NCI-H2029 treated with DMSO at 0.1 percent for 48 hours (cell line): ENCODE measurements at regions not wholly inside any gene's neighbourhood (a gene's known extent, or its start where the extent isn't known, plus 50 kb on each side); places are given as distances from the start of the nearest gene placed in this dataset.
"Not testable (repeated sequence)": the region's sequence is repeated elsewhere in the genome, so short reads cannot be mapped to it uniquely, and the experiment has no call there.

Source experiments
- DNase-seq: peaks from one replicate; lab custom pipeline; 2025; lab: John Stamatoyannopoulos, UW

GRCh38 chr15:70576696-70577095 lies 186.7 kb downstream of the UACA start:
- DNase-seq = no peak

GRCh38 chr15:70576276-70576675 lies 187.1 kb downstream of the UACA start:
- DNase-seq = no peak

GRCh38 chr15:70575231-70576226 lies 187.8 kb downstream of the UACA start:
- DNase-seq = no peak

GRCh38 chr15:70574325-70574724 lies 189.0 kb downstream of the UACA start:
- not testable (repeated sequence) for DNase-seq

- no peak for DNase-seq
These were observed 190.1 kb downstream of the UACA start for GRCh38 chr15:70573121-70573850.

- DNase-seq = no peak
These were observed 193.6 kb downstream of the UACA start for GRCh38 chr15:70569714-70570231.

- no peak for DNase-seq
These were observed 194.2 kb downstream of the UACA start for GRCh38 chr15:70569091-70569713.

GRCh38 chr15:70566989-70567388 lies 196.4 kb downstream of the UACA start:
- DNase-seq = no peak

- DNase-seq = no peak
These were observed 197.1 kb downstream of the UACA start for GRCh38 chr15:70566047-70566835.

- no peak for DNase-seq
These were observed 199.7 kb downstream of the UACA start for GRCh38 chr15:70563561-70564095.

- no peak for DNase-seq
These were observed 200.5 kb downstream of the UACA start for GRCh38 chr15:70562906-70563305.

GRCh38 chr15:70561885-70562284 lies 201.5 kb downstream of the UACA start:
- no peak for DNase-seq

- DNase-seq = no peak
These were observed 202.6 kb downstream of the UACA start for GRCh38 chr15:70560617-70561328.

- DNase-seq = no peak
These were observed 203.8 kb downstream of the UACA start for GRCh38 chr15:70559265-70560239.

- DNase-seq = no peak
These were observed 204.7 kb downstream of the UACA start for GRCh38 chr15:70558406-70559264.

GRCh38 chr15:70557521-70558258 lies 205.7 kb downstream of the UACA start:
- DNase-seq = no peak

GRCh38 chr15:70556779-70557178 lies 206.6 kb downstream of the UACA start:
- no peak for DNase-seq
